Type B pancreatic cell (in vitro differentiated cells): ENCODE measurements at regions not wholly inside any gene's neighbourhood (a gene's known extent, or its start where the extent isn't known, plus 50 kb on each side); places are given as distances from the start of the nearest gene placed in this dataset.

ENCODE experiments used
- DNase-seq: peaks from one replicate; pipeline ENCODE4 v3.0.0; 2021; ENCODE audit warnings: mixed read lengths; ENCODE audit not compliant: unreplicated experiment; ENCODE audit errors: extremely low spot score
- H3K27ac Mint-ChIP-seq: 2 replicates; pipeline ENCODE4 v1.8.0; 2021; ENCODE audit warnings: mild to moderate bottlenecking, mixed read lengths
- H3K27me3 Mint-ChIP-seq: 2 replicates; pipeline ENCODE4 v1.8.0; 2021; ENCODE audit warnings: mixed read lengths
- H3K36me3 Mint-ChIP-seq: 2 replicates; pipeline ENCODE4 v1.8.0; 2021; ENCODE audit warnings: mixed read lengths
- H3K4me1 Mint-ChIP-seq: one replicate; pipeline ENCODE4 v1.8.0; 2021; ENCODE audit warnings: mixed read lengths; ENCODE audit not compliant: unreplicated experiment
- H3K4me3 Mint-ChIP-seq: 2 replicates; pipeline ENCODE4 v1.8.0; 2021; ENCODE audit warnings: mild to moderate bottlenecking, mixed read lengths
- H3K9me3 Mint-ChIP-seq: 2 replicates; pipeline ENCODE4 v1.8.0; 2021; ENCODE audit warnings: mixed read lengths
- CTCF ChIP-seq: fragments of 200-600 bp; sonication (generic); conservative IDR thresholded peaks from 2 replicates; pipeline ENCODE4 v1.5.0; 2021; ENCODE audit warnings: antibody characterized with exemption, mild to moderate bottlenecking

- no peak for TF ChIP-seq CTCF
- no peak for DNase-seq
- H3K4me1 Mint-ChIP-seq, result no peaks in the 10 kb centered on the region
- H3K27me3 Mint-ChIP-seq, result peaks cover 41% of the 10 kb centered on the region
- H3K9me3 Mint-ChIP-seq, result no peaks in the 10 kb centered on the region
- no peak overlapping the region for H3K27ac Mint-ChIP-seq
- H3K36me3 Mint-ChIP-seq, result no peaks in the 10 kb centered on the region
- H3K4me3 Mint-ChIP-seq, result no peak overlapping the region
Measured at GRCh38 chr15:59819092-59819491, 130.0 kb upstream of the BNIP2 start.

- no peak for TF ChIP-seq CTCF
- DNase-seq, result no peak
- Mint-ChIP-seq H3K4me1 (no peaks in the 10 kb centered on the region), H3K27ac (no peak overlapping the region), H3K4me3 (no peak overlapping the region), H3K27me3 (peaks cover 47% of the 10 kb centered on the region), H3K9me3 (no peaks in the 10 kb centered on the region), H3K36me3 (no peaks in the 10 kb centered on the region)
Measured at GRCh38 chr15:59818336-59818735, 129.2 kb upstream of the BNIP2 start.

GRCh38 chr15:59817834-59818233, 128.7 kb upstream of the BNIP2 start:
- H3K27me3 Mint-ChIP-seq, result peaks cover 52% of the 10 kb centered on the region
- H3K4me1 Mint-ChIP-seq, result no peaks in the 10 kb centered on the region
- no peak for DNase-seq
- H3K4me3 Mint-ChIP-seq, result no peak overlapping the region
- TF ChIP-seq CTCF, result no peak
- no peaks in the 10 kb centered on the region for H3K36me3 Mint-ChIP-seq
- no peaks in the 10 kb centered on the region for H3K9me3 Mint-ChIP-seq
- no peak overlapping the region for H3K27ac Mint-ChIP-seq

GRCh38 chr15:59817053-59817452, 127.9 kb upstream of the BNIP2 start:
- peaks cover 59% of the 10 kb centered on the region for H3K27me3 Mint-ChIP-seq
- no peak for DNase-seq

GRCh38 chr15:59814409-59814808, 125.3 kb upstream of the BNIP2 start:
- Mint-ChIP-seq H3K4me1 (peaks cover 5% of the 10 kb centered on the region), H3K4me3 (no peak overlapping the region), H3K9me3 (no peaks in the 10 kb centered on the region), H3K27ac (no peak overlapping the region), H3K27me3 (peaks cover 58% of the 10 kb centered on the region), H3K36me3 (no peaks in the 10 kb centered on the region)
- no peak for DNase-seq
- no peak for TF ChIP-seq CTCF

More at GRCh38 chr15:59817053-59817452, 127.9 kb upstream of the BNIP2 start:
- H3K36me3 Mint-ChIP-seq, result no peaks in the 10 kb centered on the region
- H3K4me1 Mint-ChIP-seq, result peaks cover 2% of the 10 kb centered on the region
- TF ChIP-seq CTCF, result no peak
- no peak overlapping the region for H3K4me3 Mint-ChIP-seq
- no peak overlapping the region for H3K27ac Mint-ChIP-seq
- no peaks in the 10 kb centered on the region for H3K9me3 Mint-ChIP-seq

- no peak for TF ChIP-seq CTCF
- H3K36me3 Mint-ChIP-seq, result no peaks in the 10 kb centered on the region
- H3K27ac Mint-ChIP-seq, result no peak overlapping the region
- peaks cover 46% of the 10 kb centered on the region for H3K27me3 Mint-ChIP-seq
- DNase-seq, result no peak
- no peaks in the 10 kb centered on the region for H3K9me3 Mint-ChIP-seq
- no peak overlapping the region for H3K4me3 Mint-ChIP-seq
- H3K4me1 Mint-ChIP-seq, result peaks cover 5% of the 10 kb centered on the region
Measured at GRCh38 chr15:59812889-59813288, 123.8 kb upstream of the BNIP2 start.
